HEK293 (cell line): ENCODE measurements at regions not wholly inside any gene's neighbourhood (a gene's known extent, or its start where the extent isn't known, plus 50 kb on each side); places are given as distances from the start of the nearest gene placed in this dataset.

Experiments used
- CTCF ChIA-PET: fragments of 350-600 bp; formaldehyde crosslinking; extraction: SDS; loops from one replicate; lab custom pipeline; 2021; ENCODE audit warnings: antibody characterized with exemption; lab: Yijun Ruan, JAX
- POLR2A ChIA-PET: fragments of 300-600 bp; formaldehyde crosslinking; extraction: SDS; loops from one replicate; lab custom pipeline; 2020; ENCODE audit warnings: antibody characterized with exemption, inconsistent platforms; lab: Yijun Ruan, JAX
- H3K27ac ChIP-seq: fragments of 200-500 bp; sonication (Bioruptor generic); 2 replicates; pipeline ENCODE4 v1.5.1; 2014; ENCODE audit warnings: low read depth, low read length, control low read depth, inconsistent platforms; ENCODE audit errors: extremely low read depth
- H3K36me3 ChIP-seq, 2 experiments: fragments of 200-500 bp in 1 of 2; sonication (Bioruptor generic) in 1 of 2; 1 replicate in 1 of 2; 2 replicates in 1 of 2; pipeline ENCODE4 v1.5.1; 2014 to 2017; ENCODE audit warnings: inconsistent platforms in 2 of 2, low read length in 2 of 2; ENCODE audit not compliant: control insufficient read depth in 2 of 2, insufficient read depth in 1 of 2
- H3K4me1 ChIP-seq: fragments of 200-500 bp; sonication (Bioruptor generic); 2 replicates; pipeline ENCODE4 v1.5.1; 2014; ENCODE audit warnings: mild to moderate bottlenecking, low read length, inconsistent platforms; ENCODE audit not compliant: control insufficient read depth, insufficient read depth
- H3K4me3 ChIP-seq: 2 replicates; pipeline ENCODE4 v1.5.1; 2011; ENCODE audit warnings: low read depth, mild to moderate bottlenecking, control low read depth, low read length, moderate library complexity
- H3K9me3 ChIP-seq: fragments of 200-500 bp; sonication (Bioruptor generic); 2 replicates; pipeline ENCODE4 v1.5.1; 2014; ENCODE audit warnings: low read depth, low read length, inconsistent platforms; ENCODE audit not compliant: control insufficient read depth, insufficient read depth
- AEBP2 ChIP-seq: fragments of 450-650 bp; formaldehyde crosslinking; IDR thresholded peaks from 2 replicates; pipeline ENCODE4 v1.5.1; 2016; ENCODE audit warnings: missing biosample characterization, missing genetic modification characterization, borderline replicate concordance
- GFI1B ChIP-seq: fragments of 450-650 bp; formaldehyde crosslinking; IDR thresholded peaks from 2 replicates; pipeline ENCODE4 v1.5.1; 2016; ENCODE audit warnings: missing biosample characterization, missing genetic modification characterization
- TCF7L2 ChIP-seq: IDR thresholded peaks from 2 replicates; pipeline ENCODE4 v1.6.1; 2011; ENCODE audit warnings: low read depth, mild to moderate bottlenecking, inconsistent platforms, low read length, moderate library complexity, borderline replicate concordance
- ZBTB6 ChIP-seq: fragments of 450-650 bp; formaldehyde crosslinking; IDR thresholded peaks from 2 replicates; pipeline ENCODE4 v1.5.1; 2017; ENCODE audit warnings: missing biosample characterization, missing genetic modification characterization
- ZBTB7A ChIP-seq: fragments of 450-650 bp; formaldehyde crosslinking; IDR thresholded peaks from 2 replicates; pipeline ENCODE4 v1.5.1; 2016; ENCODE audit warnings: low read depth, missing biosample characterization, missing genetic modification characterization
- ZFP69B ChIP-seq: fragments of 450-650 bp; formaldehyde crosslinking; IDR thresholded peaks from 2 replicates; pipeline ENCODE4 v1.5.1; 2016; ENCODE audit warnings: missing biosample characterization, missing genetic modification characterization
- ZNF112 ChIP-seq: fragments of 450-650 bp; formaldehyde crosslinking; IDR thresholded peaks from 2 replicates; pipeline ENCODE4 v1.5.0; 2017; ENCODE audit warnings: missing biosample characterization, missing genetic modification characterization
- ZNF121 ChIP-seq: fragments of 450-650 bp; formaldehyde crosslinking; IDR thresholded peaks from 2 replicates; pipeline ENCODE4 v1.5.1; 2016; ENCODE audit warnings: missing biosample characterization, missing genetic modification characterization
- ZNF16 ChIP-seq: fragments of 450-650 bp; formaldehyde crosslinking; IDR thresholded peaks from 2 replicates; pipeline ENCODE4 v1.5.1; 2016; ENCODE audit warnings: low read depth, missing biosample characterization, missing genetic modification characterization
- ZNF184 ChIP-seq: fragments of 450-650 bp; IDR thresholded peaks from 2 replicates; pipeline ENCODE4 v1.5.1; 2018; ENCODE audit warnings: missing biosample characterization, mild to moderate bottlenecking, missing genetic modification characterization
- ZNF19 ChIP-seq: fragments of 450-650 bp; formaldehyde crosslinking; IDR thresholded peaks from 2 replicates; pipeline ENCODE4; 2016; ENCODE audit warnings: missing biosample characterization, missing genetic modification characterization, low read depth
- ZNF521 ChIP-seq: fragments of 450-650 bp; formaldehyde crosslinking; IDR thresholded peaks from 2 replicates; pipeline ENCODE4 v1.5.1; 2017; ENCODE audit warnings: missing biosample characterization, mild to moderate bottlenecking, missing genetic modification characterization
- ZNF558 ChIP-seq: fragments of 450-650 bp; formaldehyde crosslinking; IDR thresholded peaks from 2 replicates; pipeline ENCODE4 v1.5.1; 2016; ENCODE audit warnings: missing biosample characterization, missing genetic modification characterization
- ZNF580 ChIP-seq: fragments of 450-650 bp; formaldehyde crosslinking; IDR thresholded peaks from 2 replicates; pipeline ENCODE4 v1.5.1; 2016; ENCODE audit warnings: missing biosample characterization, missing genetic modification characterization
- ZNF585B ChIP-seq: fragments of 450-650 bp; formaldehyde crosslinking; IDR thresholded peaks from 2 replicates; pipeline ENCODE4 v1.5.1; 2016; ENCODE audit warnings: missing biosample characterization, missing genetic modification characterization
- ZNF623 ChIP-seq: fragments of 450-650 bp; formaldehyde crosslinking; IDR thresholded peaks from 2 replicates; pipeline ENCODE4 v1.5.1; 2016; ENCODE audit warnings: missing biosample characterization, missing genetic modification characterization
- ZNF670 ChIP-seq: fragments of 450-650 bp; formaldehyde crosslinking; IDR thresholded peaks from 2 replicates; pipeline ENCODE4 v1.5.1; 2016; ENCODE audit warnings: missing biosample characterization, missing genetic modification characterization, low read depth
- ZNF785 ChIP-seq: fragments of 450-650 bp; formaldehyde crosslinking; IDR thresholded peaks from 2 replicates; pipeline ENCODE4 v1.5.1; 2016; ENCODE audit warnings: missing biosample characterization, missing genetic modification characterization
- ZSCAN5A ChIP-seq: fragments of 450-650 bp; formaldehyde crosslinking; IDR thresholded peaks from 2 replicates; pipeline ENCODE4 v1.5.1; 2016; ENCODE audit warnings: missing biosample characterization, missing genetic modification characterization

GRCh38 chr1:29521811-29522580 lies 285.7 kb downstream of the PTPRU start:
- Histone ChIP-seq H3K9me3 (no peaks in the 10 kb centered on the region), H3K4me1 (no peaks in the 10 kb centered on the region), H3K4me3 (no peak overlapping the region), H3K27ac (no peak overlapping the region), H3K36me3 (no peaks in the 10 kb centered on the region)
- ChIA-PET CTCF (no interaction called here), POLR2A (no interaction called here)
- TF ChIP-seq ZNF521 (tag by site-specific recombination) (no peak), ZNF585B (no peak), GFI1B (tag by site-specific recombination) (no peak), ZBTB6 (tag by site-specific recombination) (no peak), ZNF184 (tag by site-specific recombination) (no peak), ZSCAN5A (tag by site-specific recombination) (no peak), ZNF623 (tag by site-specific recombination) (no peak), ZNF580 (tag by site-specific recombination) (no peak), ZNF558 (tag by site-specific recombination) (no peak), ZNF112 (tag by site-specific recombination) (no peak), ZBTB7A (tag by site-specific recombination) (no peak)

GRCh38 chr1:29521438-29521715 lies 285.1 kb downstream of the PTPRU start:
- CTCF ChIA-PET, result no interaction called here
- no peak overlapping the region for H3K27ac ChIP-seq
- TF ChIP-seq ZNF19 (tag by site-specific recombination) (no peak), ZFP69B (tag by site-specific recombination) (no peak), ZNF121 (no peak), ZNF670 (tag by site-specific recombination) (no peak), TCF7L2 (no peak), ZNF785 (no peak), AEBP2 (tag by site-specific recombination) (no peak), ZNF16 (tag by site-specific recombination) (no peak)

More at GRCh38 chr1:29521438-29521715, 285.1 kb downstream of the PTPRU start:
- no peaks in the 10 kb centered on the region for H3K4me1 ChIP-seq
- H3K36me3 ChIP-seq, result no peaks in the 10 kb centered on the region
- POLR2A ChIA-PET, result no interaction called here
- no peak overlapping the region for H3K4me3 ChIP-seq
- H3K9me3 ChIP-seq, result no peaks in the 10 kb centered on the region
